Activated CD8-positive, alpha-beta memory T cell treated with anti-CD3 and anti-CD28 coated beads, Interleukin-2, amount 50 U/mL, for 24 hours (primary cell): ENCODE measurements at regions not wholly inside any gene's neighbourhood (a gene's known extent, or its start where the extent isn't known, plus 50 kb on each side); places are given as distances from the start of the nearest gene placed in this dataset.
"Not testable (repeated sequence)": the region's sequence is repeated elsewhere in the genome, so short reads cannot be mapped to it uniquely, and the experiment has no call there.

Experiments used
- DNase-seq: peaks from one replicate; pipeline ENCODE4 v3.0.0-alpha.2; 2020; ENCODE audit errors: extremely low read depth

DNA sequence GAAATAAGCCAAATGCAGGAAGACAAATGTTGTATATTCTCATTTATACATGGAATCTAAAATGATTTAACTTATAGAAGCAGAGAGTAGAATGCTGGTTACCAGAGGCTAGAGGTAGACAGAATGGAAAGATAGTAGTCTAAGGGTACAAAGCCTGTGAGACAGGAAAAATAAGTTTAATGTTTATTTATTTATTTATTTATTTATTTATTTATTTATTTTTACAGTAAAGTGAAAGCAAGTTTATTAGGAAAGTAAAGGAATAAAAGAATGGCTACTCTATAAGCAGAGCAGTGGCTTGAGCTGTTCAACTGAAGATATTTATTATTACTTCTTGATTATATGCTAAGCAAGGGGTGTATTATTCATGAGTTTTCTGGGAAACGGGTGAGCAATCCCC, 203.2 kb downstream of the LAS1L start:
- DNase-seq = no peak

DNA sequence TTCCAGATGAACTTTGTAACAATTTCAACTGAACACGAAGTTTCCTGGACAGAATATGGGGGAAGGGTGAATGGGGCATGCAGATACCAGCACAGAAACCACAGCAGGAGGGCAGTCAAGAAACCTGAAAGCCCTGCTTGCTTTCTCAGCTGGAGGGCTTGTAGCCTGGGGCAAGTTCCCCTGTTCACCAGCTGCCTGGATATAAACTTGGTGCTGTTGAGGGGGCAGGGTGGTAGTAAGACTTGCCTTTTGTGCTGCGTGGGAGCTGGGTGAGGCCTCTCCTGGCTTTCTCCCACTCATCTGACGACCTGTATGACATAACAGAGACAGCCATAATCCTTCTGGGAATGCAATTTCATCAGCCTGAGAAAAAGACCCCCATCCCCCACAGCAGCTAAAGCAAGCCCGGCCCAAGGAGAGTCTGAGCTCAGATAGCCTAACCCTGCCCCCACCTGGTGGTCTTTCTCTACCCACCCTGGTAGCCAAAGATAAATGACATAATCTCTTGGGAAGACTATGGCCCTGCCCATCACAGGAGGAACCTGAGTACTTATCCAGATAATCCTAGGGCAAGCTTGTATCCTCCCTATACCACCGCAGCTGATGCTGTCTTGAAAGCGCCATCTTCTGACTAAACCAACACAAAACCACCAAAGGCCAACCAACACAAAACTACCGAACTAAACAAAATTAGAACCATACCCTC, 234.3 kb downstream of the LAS1L start:
- no peak for DNase-seq

- DNase-seq = not testable (repeated sequence)
Observed at GRCh38 chrX:65282905-65283304, 251.7 kb downstream of the LAS1L start.

DNA sequence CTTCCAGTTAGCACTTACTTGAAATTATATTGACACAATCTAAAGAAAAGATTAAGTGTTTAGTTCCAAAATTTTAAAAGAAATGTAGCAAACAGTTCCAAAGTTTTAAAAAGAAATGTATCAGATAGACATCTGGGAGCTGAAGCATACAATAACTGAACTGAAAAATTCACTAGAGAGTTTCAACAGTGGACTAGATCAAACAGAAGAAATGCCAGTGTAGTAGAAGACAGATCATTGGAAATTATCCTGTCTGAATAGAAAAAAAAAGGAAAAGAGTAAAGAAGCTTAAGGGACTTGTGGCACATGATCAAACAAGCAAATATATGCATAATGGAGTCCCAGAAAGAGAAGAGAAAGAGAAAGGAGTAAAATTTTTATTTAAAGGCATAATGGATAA, 261.4 kb downstream of the LAS1L start:
- DNase-seq = no peak

DNA sequence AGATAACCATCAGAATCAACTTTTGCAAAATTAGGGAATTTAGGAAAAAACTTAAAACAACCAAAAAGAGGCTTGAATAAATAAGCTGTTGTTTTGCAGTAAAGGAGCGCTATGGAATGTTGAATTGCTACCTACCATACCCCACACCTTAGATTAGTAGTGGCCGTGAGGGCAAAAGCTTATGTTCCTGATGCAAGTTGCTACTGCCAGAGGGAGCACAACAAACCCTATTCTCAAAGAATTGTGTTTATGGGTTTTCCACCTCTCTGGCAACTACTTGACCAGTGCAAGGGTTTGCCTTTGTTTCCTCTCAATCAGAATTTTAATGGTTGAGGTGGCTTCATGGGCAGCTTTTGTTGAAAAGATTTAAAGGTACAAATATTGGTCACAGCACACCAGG, 268.1 kb downstream of the LAS1L start:
- DNase-seq = no peak

- no peak for DNase-seq
Observed at GRCh38 chrX:65253817-65254216, 277.6 kb upstream of the ZC4H2 start.

DNA sequence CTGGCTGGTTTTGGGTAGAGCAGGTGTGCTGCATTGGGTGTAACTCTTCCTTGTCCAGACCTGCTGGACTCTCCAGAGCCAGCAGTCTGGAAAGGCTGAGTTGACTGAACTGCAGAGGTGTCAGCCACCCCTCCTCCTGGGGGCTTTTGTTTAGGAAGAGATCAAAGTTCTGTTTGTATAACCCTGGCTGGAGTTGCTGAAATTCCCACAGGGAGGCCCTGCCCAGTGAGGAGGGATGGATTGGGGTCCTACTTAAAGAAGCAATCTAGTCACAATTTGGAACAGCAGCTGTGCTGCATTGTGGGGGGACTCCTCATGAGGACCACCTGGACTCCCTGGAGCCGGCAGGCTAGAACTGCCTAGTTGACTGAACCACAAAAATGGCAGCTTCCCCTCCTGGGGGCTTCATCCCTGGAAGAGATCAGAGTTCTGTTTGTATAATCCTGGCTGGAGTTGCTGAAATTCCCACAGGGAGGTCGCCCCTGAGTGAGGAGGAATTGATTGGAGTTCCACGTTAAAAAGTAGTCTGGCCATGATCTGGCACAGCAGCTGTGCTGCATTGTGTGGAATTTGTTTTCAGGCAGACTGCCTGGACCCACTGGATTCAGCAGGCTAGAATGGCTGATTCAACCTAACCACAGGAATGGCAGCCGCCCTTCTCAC, 264.9 kb upstream of the ZC4H2 start:
- no peak for DNase-seq

- no peak for DNase-seq
Observed at GRCh38 chrX:65203545-65203944, 227.3 kb upstream of the ZC4H2 start.

GRCh38 chrX:65196758-65197360, 220.6 kb upstream of the ZC4H2 start:
- no peak for DNase-seq

DNA sequence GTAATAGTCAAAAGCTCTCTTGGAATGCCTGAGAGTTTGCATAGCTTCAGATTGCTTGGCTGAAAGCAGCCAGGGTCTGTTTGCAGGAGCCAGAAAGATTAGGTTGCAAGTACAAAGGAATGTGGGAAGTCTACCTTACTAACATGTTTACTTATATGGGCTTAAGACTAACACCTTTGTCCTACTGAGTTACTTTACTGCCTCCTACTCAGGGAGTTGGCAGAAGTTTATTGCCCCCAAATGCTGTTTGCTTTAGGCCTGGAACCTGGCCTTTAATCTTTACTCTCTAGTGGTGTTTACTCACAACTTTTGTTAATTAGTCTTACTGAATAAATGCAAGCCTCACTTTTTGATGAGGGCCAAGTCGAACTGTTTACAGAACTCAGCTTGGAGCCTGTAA, 219.4 kb upstream of the ZC4H2 start:
- no peak for DNase-seq

DNA sequence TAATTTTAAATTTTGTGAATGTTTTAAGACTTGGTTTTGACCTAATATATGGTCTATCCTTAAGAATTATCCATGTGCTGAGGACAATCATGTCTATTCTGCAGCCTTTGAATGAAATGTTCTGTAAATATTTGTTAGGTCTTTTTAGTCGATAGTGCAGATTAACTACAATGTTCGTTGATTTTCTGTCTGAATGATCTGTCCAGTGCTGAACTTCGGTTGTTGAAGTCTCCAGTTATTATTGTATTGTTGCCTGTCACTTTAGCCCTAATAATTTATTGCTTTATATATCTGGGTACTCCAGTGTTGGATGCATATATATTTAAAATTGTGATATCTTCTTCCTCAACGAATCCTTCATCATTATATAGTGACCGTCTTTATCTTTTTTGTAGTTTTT, 218.3 kb upstream of the ZC4H2 start:
- DNase-seq = no peak

DNA sequence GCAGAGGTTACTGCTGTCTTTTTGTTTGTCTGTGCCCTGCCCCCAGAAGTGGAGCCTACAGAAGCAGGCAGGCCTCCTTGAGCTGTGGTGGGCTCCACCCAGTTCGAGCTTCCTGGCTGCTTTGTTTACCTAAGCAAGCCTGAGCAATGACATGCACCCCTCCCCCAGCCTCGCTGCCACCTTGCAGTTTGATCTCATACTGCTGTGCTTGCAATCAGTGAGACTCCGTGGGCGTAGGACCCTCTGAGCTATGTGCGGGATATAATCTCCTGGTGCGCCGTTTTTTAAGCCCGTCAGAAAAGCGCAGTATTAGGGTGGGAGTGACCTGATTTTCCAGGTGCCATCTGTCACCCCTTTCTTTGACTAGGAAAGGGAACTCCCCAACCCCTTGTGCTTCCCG, 187.1 kb upstream of the ZC4H2 start:
- not testable (repeated sequence) for DNase-seq

GRCh38 chrX:65148232-65148631, 172.0 kb upstream of the ZC4H2 start:
- no peak for DNase-seq

DNA sequence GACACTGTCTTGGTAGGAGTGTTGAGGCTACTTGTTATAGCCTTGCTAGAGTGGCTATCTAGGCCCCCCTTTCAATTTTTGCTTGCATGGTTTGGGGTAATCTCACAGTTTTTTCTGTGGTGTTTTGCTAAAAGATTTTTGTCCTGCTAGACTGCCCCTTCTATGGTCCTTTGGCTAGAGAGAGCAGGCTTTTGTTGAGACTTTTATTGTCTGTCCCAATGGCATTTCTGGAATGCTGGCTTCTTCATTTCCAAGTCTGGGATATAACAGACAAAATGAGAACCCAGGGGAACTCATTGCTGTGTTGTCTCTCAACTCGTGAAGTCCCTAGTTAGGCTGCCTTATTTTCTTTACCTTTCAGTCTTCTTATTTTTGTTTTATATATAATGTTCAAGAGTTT, 160.2 kb upstream of the ZC4H2 start:
- no peak for DNase-seq

GRCh38 chrX:65127842-65128241, 151.6 kb upstream of the ZC4H2 start:
- no peak for DNase-seq

DNA sequence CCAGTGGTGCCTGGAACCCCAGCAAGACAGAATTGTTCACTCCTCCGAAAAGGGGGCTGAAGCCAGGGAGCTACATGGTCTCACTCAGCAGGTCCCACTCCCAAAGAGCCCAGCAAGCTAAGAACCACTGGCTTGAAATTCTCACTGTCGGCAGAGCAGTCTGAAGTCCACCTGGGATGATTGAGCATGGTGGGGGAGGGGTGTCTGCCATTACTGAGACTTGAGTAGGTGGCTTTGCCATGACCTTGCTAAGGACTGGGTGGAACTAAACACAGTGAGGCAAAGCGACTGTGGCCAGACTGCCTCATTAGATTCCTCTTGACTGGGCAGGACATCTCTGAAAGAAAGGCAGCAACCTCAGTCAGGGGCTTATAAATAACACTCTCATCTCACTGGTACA, 122.6 kb upstream of the ZC4H2 start:
- DNase-seq = no peak

DNA sequence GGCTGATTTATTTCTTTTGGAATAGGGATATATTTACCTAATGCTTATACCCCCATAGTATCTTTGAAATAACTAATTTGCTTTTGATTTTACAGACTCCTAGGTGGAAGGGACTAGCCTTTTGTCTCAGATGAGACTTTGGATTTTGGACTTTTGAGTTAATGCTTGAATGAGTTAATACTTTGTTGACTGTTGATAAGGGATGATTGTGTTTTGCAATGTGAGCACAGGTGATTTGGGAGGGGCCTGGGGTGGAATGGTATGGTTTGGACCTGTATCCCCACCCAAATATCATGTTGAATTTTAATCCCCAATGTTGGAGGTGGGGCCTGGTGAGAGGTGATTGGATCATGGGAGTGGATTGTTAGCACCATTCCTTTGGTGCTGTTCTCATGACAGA, 117.4 kb upstream of the ZC4H2 start:
- DNase-seq = no peak

- DNase-seq = no peak
Observed at GRCh38 chrX:65073233-65073632, 97.0 kb upstream of the ZC4H2 start.

DNA sequence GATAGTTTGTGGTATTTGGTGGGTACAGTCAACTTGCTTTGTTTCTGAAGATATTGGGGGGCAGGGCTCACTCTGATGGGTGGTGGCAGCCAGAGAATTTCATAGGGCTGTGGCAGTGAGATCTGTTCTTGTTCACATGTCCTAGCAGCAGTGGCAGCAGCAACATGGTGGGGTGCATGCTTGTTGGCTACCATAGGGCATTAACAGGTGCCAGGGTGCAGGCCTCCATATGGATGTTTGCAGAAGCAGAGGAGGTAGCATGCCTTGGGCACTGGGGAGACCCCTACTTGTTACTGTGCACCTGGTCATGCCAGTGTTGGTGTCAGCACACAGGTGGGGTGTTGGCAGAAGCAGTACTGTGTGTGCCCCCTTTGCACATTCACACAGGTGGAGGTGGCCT, 96.3 kb upstream of the ZC4H2 start:
- no peak for DNase-seq

- DNase-seq = not testable (repeated sequence)
Observed at GRCh38 chrX:65058626-65059025, 82.4 kb upstream of the ZC4H2 start.

DNA sequence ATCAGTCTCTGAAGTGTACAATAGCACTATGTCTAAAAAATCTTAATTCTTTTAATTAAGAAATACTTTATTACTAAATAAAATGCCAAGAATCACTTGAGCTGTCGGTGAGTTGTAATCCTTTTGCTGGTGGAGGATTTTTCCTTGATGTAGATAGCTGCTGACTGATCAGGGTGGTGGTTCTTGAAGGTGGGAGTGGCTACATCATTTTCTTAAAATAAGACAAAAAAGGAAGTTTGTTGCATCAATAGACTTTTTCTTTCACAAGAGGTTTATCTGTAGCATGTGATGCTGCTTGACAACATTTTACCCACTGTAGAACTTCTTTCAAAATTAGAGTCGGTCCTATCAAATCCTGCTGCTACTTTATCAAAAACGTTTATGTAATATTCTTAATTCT, 68.8 kb upstream of the ZC4H2 start:
- no peak for DNase-seq

GRCh38 chrX:65035446-65035770, 59.2 kb upstream of the ZC4H2 start:
- DNase-seq = no peak

DNA sequence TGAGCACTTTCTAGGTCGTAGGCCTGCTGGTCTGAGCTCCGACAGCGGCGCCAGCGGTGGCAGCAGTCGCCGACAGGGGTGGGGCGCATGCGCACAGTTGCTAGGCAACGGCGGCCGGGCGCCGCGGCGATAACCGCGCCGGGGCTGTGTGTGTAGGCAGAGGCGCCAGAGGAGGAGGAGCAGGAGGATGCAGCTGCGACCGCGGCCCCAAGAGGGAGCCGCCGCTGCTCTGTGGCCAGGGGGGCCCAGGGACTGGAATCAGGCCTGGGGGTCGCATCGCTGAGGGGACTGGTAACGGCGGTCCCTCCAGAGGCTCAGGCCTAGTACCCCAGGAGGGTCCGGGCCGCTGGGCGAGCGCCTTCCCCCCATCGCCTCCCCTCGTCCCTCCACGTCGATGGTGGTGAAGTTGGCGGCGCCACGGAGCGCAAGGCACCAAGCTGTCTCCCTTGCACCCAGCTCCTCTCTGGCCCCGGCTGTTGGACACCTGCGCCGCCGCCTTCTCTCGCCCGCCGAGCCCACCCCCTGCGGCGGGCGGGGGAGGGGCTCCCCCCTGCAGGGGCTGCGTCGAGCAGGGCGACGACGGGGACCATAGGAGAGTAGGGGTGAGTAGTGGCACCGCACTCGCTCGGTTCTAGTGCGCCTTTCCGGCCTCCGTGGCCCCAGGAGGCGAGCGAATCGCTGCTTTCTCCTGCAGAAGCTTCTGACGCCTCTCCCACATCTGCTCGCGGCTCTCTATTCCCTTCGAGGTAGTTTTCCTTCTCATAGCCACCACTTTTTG, 58.6 kb upstream of the ZC4H2 start, which contains the start of gene ZC3H12B:
TSS of gene ZC3H12B (plus strand) at position 159 of the 778 bp plus-strand sequence.
- peak; percentile 53 for DNase-seq
